ENCODE measurements at regions not wholly inside any gene's neighbourhood (a gene's known extent, or its start where the extent isn't known, plus 50 kb on each side); places are given as distances from the start of the nearest gene placed in this dataset.

DNA sequence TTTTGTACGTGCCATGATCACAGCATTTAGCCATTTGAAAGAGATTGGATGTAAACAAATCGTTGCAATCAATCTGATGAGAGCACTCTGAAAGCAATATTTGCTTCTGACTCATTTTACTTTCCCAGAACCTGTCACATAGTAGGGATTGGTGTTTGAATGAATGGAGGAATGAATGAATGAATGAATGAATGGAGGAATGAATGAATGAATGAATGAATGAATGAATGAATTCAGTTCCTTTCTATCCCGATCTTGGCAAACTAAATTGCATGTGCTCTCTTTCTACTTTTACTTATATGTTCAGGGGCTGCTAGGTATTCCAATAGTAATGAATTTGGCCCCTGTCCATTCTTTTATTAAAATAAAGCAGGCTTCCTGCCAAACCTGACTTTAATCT lies 1091.7 kb upstream of the CELF2 start:
- no TSS peak for BruUV-seq (replicated peaks)
- intact Hi-C loops (cut with micrococcal nuclease; ENCODE audit: unreplicated experiment), result no loop called here
- H3K27ac Mint-ChIP-seq (ENCODE audit: unreplicated experiment), result no peak overlapping the region

GRCh38 chr10:9926881-9927280 lies 1090.8 kb upstream of the CELF2 start:
- H3K36me3 ChIP-seq (ENCODE audit: control insufficient read depth, insufficient read depth, low read length), result no peaks in the 10 kb centered on the region
- DNase-seq, result no peak
- Mint-ChIP-seq H3K27me3 (ENCODE audit: insufficient read depth, unreplicated experiment) (peaks cover 2% of the 10 kb centered on the region), H3K4me1 (ENCODE audit: low read depth, unreplicated experiment) (no peaks in the 10 kb centered on the region), H3K9me3 (ENCODE audit: unreplicated experiment) (peaks cover 10% of the 10 kb centered on the region), H3K27ac (ENCODE audit: unreplicated experiment) (no peak overlapping the region), H3K4me3 (ENCODE audit: unreplicated experiment) (no peak overlapping the region), H3K36me3 (ENCODE audit: insufficient read depth, unreplicated experiment) (no peaks in the 10 kb centered on the region)
- no peaks in the 10 kb centered on the region for H3K27me3 ChIP-seq (replicated peaks; ENCODE audit: control insufficient read depth, insufficient read depth, low read length)
- no TSS peak for BruUV-seq (replicated peaks)
- TF ChIP-seq CTCF (IDR thresholded peaks at IDR 0.05; ENCODE audit: insufficient read depth in 1 of 2, low read depth in 1 of 2, low read length in 1 of 2, severe bottlenecking in 1 of 2, unreplicated experiment in 1 of 2), result no peak
- CTCF ChIA-PET, result no interaction called here
- H3K9me3 ChIP-seq, result no peaks in the 10 kb centered on the region
- no peaks in the 10 kb centered on the region for H3K4me1 ChIP-seq
- POLR2A ChIA-PET, result no interaction called here
- intact Hi-C loops (cut with micrococcal nuclease; ENCODE audit: unreplicated experiment), result no loop called here
- no peak overlapping the region for H3K4me3 ChIP-seq (ENCODE audit: low read depth, low read length)

More for the DNA sequence above, 1091.7 kb upstream of the CELF2 start:
- no peak overlapping the region for H3K4me3 Mint-ChIP-seq (ENCODE audit: unreplicated experiment)
- Histone ChIP-seq H3K4me1 (no peaks in the 10 kb centered on the region), H3K36me3 (ENCODE audit: control insufficient read depth, insufficient read depth, low read length) (no peaks in the 10 kb centered on the region), H3K4me3 (ENCODE audit: low read depth, low read length) (no peak overlapping the region), H3K27me3 (replicated peaks; ENCODE audit: control insufficient read depth, insufficient read depth, low read length) (no peaks in the 10 kb centered on the region), H3K9me3 (no peaks in the 10 kb centered on the region)
- no peaks in the 10 kb centered on the region for H3K36me3 Mint-ChIP-seq (ENCODE audit: insufficient read depth, unreplicated experiment)
- TF ChIP-seq CTCF (IDR thresholded peaks at IDR 0.05; ENCODE audit: insufficient read depth in 1 of 2, low read depth in 1 of 2, low read length in 1 of 2, severe bottlenecking in 1 of 2, unreplicated experiment in 1 of 2), result no peak
- H3K27me3 Mint-ChIP-seq (ENCODE audit: insufficient read depth, unreplicated experiment), result peaks cover 3% of the 10 kb centered on the region
- ChIA-PET CTCF (no interaction called here), POLR2A (no interaction called here)
- peaks cover 10% of the 10 kb centered on the region for H3K9me3 Mint-ChIP-seq (ENCODE audit: unreplicated experiment)
- H3K4me1 Mint-ChIP-seq (ENCODE audit: low read depth, unreplicated experiment), result no peaks in the 10 kb centered on the region
- DNase-seq, result no peak

DNA sequence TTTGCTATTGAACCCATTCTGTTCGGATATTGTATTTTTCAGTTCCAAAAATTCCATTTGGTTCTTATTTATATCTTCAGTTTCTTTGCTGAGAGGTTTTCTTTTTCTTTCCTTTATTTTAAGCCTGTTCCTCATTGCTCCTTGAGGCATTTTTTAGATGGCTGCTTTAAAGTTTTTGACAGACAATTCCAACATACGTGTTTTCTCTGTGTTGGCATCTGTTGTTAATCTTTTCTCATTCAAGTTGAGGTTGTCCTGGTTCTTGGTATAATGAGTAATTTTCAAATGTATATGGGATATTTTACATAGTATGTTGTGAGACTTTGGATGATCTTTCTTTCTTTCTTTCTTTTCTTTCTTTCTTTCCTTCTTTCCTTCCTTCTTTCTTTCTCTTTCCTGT lies 1078.0 kb upstream of the CELF2 start:
- CTCF ChIA-PET, result no interaction called here
- Mint-ChIP-seq H3K27ac (ENCODE audit: unreplicated experiment) (no peak overlapping the region), H3K4me3 (ENCODE audit: unreplicated experiment) (no peak overlapping the region), H3K27me3 (ENCODE audit: insufficient read depth, unreplicated experiment) (peaks cover 9% of the 10 kb centered on the region), H3K9me3 (ENCODE audit: unreplicated experiment) (no peaks in the 10 kb centered on the region), H3K36me3 (ENCODE audit: insufficient read depth, unreplicated experiment) (no peaks in the 10 kb centered on the region), H3K4me1 (ENCODE audit: low read depth, unreplicated experiment) (no peaks in the 10 kb centered on the region)
- DNase-seq, result no peak
- BruUV-seq (replicated peaks), result no TSS peak
- H3K36me3 ChIP-seq (ENCODE audit: control insufficient read depth, insufficient read depth, low read length), result no peaks in the 10 kb centered on the region
- intact Hi-C loops (cut with micrococcal nuclease; ENCODE audit: unreplicated experiment), result no loop called here
- no peaks in the 10 kb centered on the region for H3K4me1 ChIP-seq
- no peaks in the 10 kb centered on the region for H3K27me3 ChIP-seq (replicated peaks; ENCODE audit: control insufficient read depth, insufficient read depth, low read length)
- no peak overlapping the region for H3K4me3 ChIP-seq (ENCODE audit: low read depth, low read length)
- no peaks in the 10 kb centered on the region for H3K9me3 ChIP-seq
- no peak for TF ChIP-seq CTCF (IDR thresholded peaks at IDR 0.05; ENCODE audit: insufficient read depth in 1 of 2, low read depth in 1 of 2, low read length in 1 of 2, severe bottlenecking in 1 of 2, unreplicated experiment in 1 of 2)
- POLR2A ChIA-PET, result no interaction called here
